Activated CD4-positive, alpha-beta T cell treated with anti-CD3 and anti-CD28 coated beads, Interleukin-2, Interleukin-6, amounts not matched to agents 100 ng/mL and 50 ng/mL, durations not matched to agents 16 hours and 8 hours (primary cell): ENCODE measurements at regions not wholly inside any gene's neighbourhood (a gene's known extent, or its start where the extent isn't known, plus 50 kb on each side); places are given as distances from the start of the nearest gene placed in this dataset.
"Not testable (repeated sequence)": the region's sequence is repeated elsewhere in the genome, so short reads cannot be mapped to it uniquely, and the experiment has no call there.

ENCODE experiments used
- DNase-seq: peaks from one replicate; pipeline ENCODE4 v3.0.0-alpha.2; 2020

- DNase-seq = no peak
Measured at GRCh38 chr7:106372595-106373318, 88.0 kb upstream of the NAMPT start.

DNA sequence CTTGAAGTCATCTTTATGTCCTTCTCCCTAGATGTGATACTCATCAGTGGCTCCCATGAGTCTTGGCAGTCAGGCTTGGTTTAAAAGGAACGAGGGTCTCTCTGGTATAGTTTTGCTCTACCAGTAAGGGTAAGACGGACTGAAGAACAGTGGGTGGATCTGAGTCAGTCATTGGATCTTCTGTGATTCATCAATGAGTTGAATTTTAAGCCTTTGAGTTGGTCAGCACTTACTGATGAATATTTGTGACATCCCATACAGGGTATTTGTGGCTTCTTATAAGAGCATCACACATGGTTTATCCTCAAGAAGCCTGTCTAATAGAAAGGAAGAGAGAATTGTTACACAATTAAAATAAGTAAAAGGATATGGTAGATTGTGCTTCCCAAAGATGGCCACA, 87.3 kb upstream of the NAMPT start:
- DNase-seq = no peak

- no peak for DNase-seq
Measured at GRCh38 chr7:106371629-106372028, 86.8 kb upstream of the NAMPT start.

DNA sequence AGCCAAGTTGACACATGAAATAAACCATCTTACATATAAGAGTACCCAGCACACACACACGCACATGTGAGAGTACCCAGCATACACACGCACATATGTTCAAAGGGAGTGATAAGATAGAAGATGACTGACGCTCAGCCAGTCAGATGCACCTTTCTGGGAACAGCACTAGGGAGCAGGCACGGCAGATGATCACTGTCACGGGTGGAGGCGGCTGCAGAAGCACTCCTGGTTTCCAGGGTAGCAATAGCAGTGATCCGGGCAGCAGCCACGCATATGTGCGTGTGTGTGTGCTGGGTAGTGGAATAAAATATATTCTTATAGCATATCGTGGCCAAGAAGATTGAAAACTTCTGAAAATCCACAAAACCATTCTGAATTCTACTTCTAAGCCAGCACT, 85.8 kb upstream of the NAMPT start:
- no peak for DNase-seq

- DNase-seq = no peak
Measured at GRCh38 chr7:106369816-106370215, 85.0 kb upstream of the NAMPT start.

GRCh38 chr7:106369352-106369751, 84.6 kb upstream of the NAMPT start:
- DNase-seq = peak; percentile 41

- DNase-seq = no peak
Measured at GRCh38 chr7:106367664-106368063, 82.9 kb upstream of the NAMPT start.

GRCh38 chr7:106367018-106367420, 82.2 kb upstream of the NAMPT start:
- DNase-seq = no peak

GRCh38 chr7:106365252-106366005, 80.6 kb upstream of the NAMPT start:
- DNase-seq = peak; percentile 57

GRCh38 chr7:106362507-106362906, 77.7 kb upstream of the NAMPT start:
- not testable (repeated sequence) for DNase-seq

GRCh38 chr7:106358103-106358663, 73.4 kb upstream of the NAMPT start:
- peak; percentile 29 for DNase-seq

- DNase-seq = no peak
Measured at GRCh38 chr7:106357675-106358074, 72.9 kb upstream of the NAMPT start.

- no peak for DNase-seq
Measured at GRCh38 chr7:106354822-106355221, 70.0 kb upstream of the NAMPT start.

- DNase-seq = no peak
Measured at GRCh38 chr7:106353944-106354343, 69.2 kb upstream of the NAMPT start.

GRCh38 chr7:106348231-106348630, 63.4 kb upstream of the NAMPT start:
- no peak for DNase-seq

- DNase-seq = peak; percentile 44
Measured at GRCh38 chr7:106347229-106347833, 62.5 kb upstream of the NAMPT start.

GRCh38 chr7:106346678-106347217, 62.0 kb upstream of the NAMPT start:
- peak; percentile 94 for DNase-seq

DNA sequence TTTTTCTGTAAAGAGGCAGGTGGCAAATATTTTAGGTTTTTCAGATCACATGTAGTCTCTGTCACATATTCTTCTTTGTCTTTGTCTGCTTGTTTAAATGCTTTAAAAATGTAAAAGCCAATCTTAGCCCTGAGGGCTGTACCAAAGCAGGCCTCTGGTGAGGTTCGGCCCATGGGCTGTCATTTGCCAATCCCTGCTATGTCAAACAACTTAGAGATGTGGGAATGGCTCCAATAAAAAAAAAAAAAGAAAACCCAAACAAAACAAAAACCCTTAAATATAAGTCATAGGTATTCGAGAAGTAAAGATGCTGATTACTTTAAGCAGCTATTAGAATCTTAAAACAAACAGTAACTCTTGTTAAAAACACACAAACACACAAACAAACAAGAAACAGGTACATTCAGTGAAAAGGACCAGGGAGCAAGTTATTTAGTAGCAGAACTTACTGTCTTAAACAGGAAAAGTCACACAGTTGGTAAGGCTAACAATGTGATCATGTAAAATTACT, 61.4 kb upstream of the NAMPT start:
- no peak for DNase-seq

GRCh38 chr7:106345421-106346166, 60.8 kb upstream of the NAMPT start:
- DNase-seq = peak; percentile 71

DNA sequence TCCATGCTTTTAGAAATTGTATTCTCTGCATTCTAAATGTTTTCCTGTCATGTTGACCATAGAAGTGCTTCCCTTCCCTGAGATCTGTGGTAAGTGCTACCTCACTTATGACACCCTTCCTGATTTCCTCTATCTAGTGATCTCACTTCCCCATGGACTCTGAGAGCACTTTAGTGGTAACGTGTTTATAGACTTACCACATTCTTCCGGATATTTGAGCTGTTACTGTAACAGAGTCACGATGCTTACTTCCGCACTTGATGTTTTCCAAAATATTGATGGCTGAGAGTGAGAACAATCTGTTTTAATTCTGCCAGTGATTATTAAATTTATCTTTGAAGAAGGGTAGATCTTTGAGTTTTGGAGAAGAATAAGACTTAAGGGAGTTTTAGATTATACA, 60.1 kb upstream of the NAMPT start:
- no peak for DNase-seq

- DNase-seq = no peak
Measured at GRCh38 chr7:106344211-106344610, 59.4 kb upstream of the NAMPT start.

GRCh38 chr7:106342049-106342448, 57.3 kb upstream of the NAMPT start:
- not testable (repeated sequence) for DNase-seq

- not testable (repeated sequence) for DNase-seq
Measured at GRCh38 chr7:106340247-106340596, 55.4 kb upstream of the NAMPT start.
